Prostate gland (tissue), 2 donors: ENCODE measurements at regions not wholly inside any gene's neighbourhood (a gene's known extent, or its start where the extent isn't known, plus 50 kb on each side); places are given as distances from the start of the nearest gene placed in this dataset.
"Not testable (repeated sequence)": the region's sequence is repeated elsewhere in the genome, so short reads cannot be mapped to it uniquely, and the experiment has no call there.

Experiments
- CTCF ChIP-seq, 4 experiments: fragments of 200-600 bp in 2 of 4; fragments of 450-650 bp in 2 of 4; sonication (generic) in 2 of 4; IDR thresholded peaks; 1 replicate in 3 of 4; 2 replicates in 1 of 4; pipeline ENCODE4 v1.5.1; 2016 to 2019; ENCODE audit warnings: antibody characterized with exemption in 4 of 4, mild to moderate bottlenecking in 2 of 4, moderate library complexity in 2 of 4
- POLR2A ChIP-seq: fragments of 450-650 bp; IDR thresholded peaks from one replicate; pipeline ENCODE4 v1.6.1; 2016; ENCODE audit warnings: antibody characterized with exemption, mild to moderate bottlenecking

GRCh38 chr2:87444951-87445350 is 302.9 kb upstream of the PLGLB2 start:
- TF ChIP-seq POLR2A; CTCF (IDR thresholded peaks at IDR 0.05): not testable (repeated sequence)
